HG03095 (cell line): ENCODE measurements at regions not wholly inside any gene's neighbourhood (a gene's known extent, or its start where the extent isn't known, plus 50 kb on each side); places are given as distances from the start of the nearest gene placed in this dataset.
A peak's percentile ranks its signal among the peaks of the same experiment; 100 is the strongest.

Source experiments
- ATAC-seq: cut with Tn5 transposase; IDR thresholded peaks from one replicate; pipeline ENCODE4 v1.9.1; 2021; ENCODE audit warnings: moderate library complexity; ENCODE audit not compliant: unreplicated experiment

GRCh38 chr2:181300600-181301291 is 156.4 kb upstream of the ITGA4 start:
- no peak for ATAC-seq

- ATAC-seq: peak; percentile 27
Measured at GRCh38 chr2:181304011-181304844, 153.0 kb upstream of the ITGA4 start.

- peak; percentile 83 for ATAC-seq
Measured at GRCh38 chr2:181305301-181306123, 151.7 kb upstream of the ITGA4 start.

GRCh38 chr2:181306785-181307184 is 150.4 kb upstream of the ITGA4 start:
- ATAC-seq: peak; percentile 22

GRCh38 chr2:181307203-181307991 is 149.8 kb upstream of the ITGA4 start:
- no peak for ATAC-seq

- ATAC-seq: no peak
Measured at GRCh38 chr2:181308766-181309515, 148.2 kb upstream of the ITGA4 start.

- ATAC-seq: no peak
Measured at GRCh38 chr2:181309586-181309985, 147.6 kb upstream of the ITGA4 start.

GRCh38 chr2:181310967-181311366 is 146.2 kb upstream of the ITGA4 start:
- no peak for ATAC-seq

- ATAC-seq: peak; percentile 24
Measured at GRCh38 chr2:181311837-181312236, 145.3 kb upstream of the ITGA4 start.

GRCh38 chr2:181312515-181312927 is 144.7 kb upstream of the ITGA4 start:
- ATAC-seq: peak; percentile 86

- no peak for ATAC-seq
Measured at GRCh38 chr2:181313845-181314244, 143.3 kb upstream of the ITGA4 start.

- no peak for ATAC-seq
Measured at GRCh38 chr2:181314551-181314950, 142.6 kb upstream of the ITGA4 start.

GRCh38 chr2:181317511-181317910 is 139.7 kb upstream of the ITGA4 start:
- ATAC-seq: no peak

- no peak for ATAC-seq
Measured at GRCh38 chr2:181318504-181319280, 138.5 kb upstream of the ITGA4 start.

- no peak for ATAC-seq
Measured at GRCh38 chr2:181319286-181319685, 137.9 kb upstream of the ITGA4 start.

- ATAC-seq: no peak
Measured at GRCh38 chr2:181320638-181321037, 136.5 kb upstream of the ITGA4 start.

- ATAC-seq: no peak
Measured at GRCh38 chr2:181324912-181325311, 132.3 kb upstream of the ITGA4 start.

- ATAC-seq: no peak
Measured at GRCh38 chr2:181326661-181327060, 130.5 kb upstream of the ITGA4 start.

- ATAC-seq: no peak
Measured at GRCh38 chr2:181330286-181330685, 126.9 kb upstream of the ITGA4 start.
